K562 (cell line): ENCODE measurements at regions not wholly inside any gene's neighbourhood (a gene's known extent, or its start where the extent isn't known, plus 50 kb on each side); places are given as distances from the start of the nearest gene placed in this dataset.

ENCODE experiments used
- ATAC-seq: fragments of 200-7000 bp; cut with Tn5 transposase; 3 replicates; pipeline ENCODE4 v1.9.1; 2020; ENCODE audit warnings: moderate library complexity
- BruUV-seq: library from RNA; stranded (reverse); fragments of 400-500 nt; replicated peaks from 2 replicates; lab custom pipeline; 2021; lab: Mats Ljungman, UMichigan
- CTCF ChIA-PET: fragments of 300-600 bp; formaldehyde crosslinking; extraction: SDS; loops from one replicate; lab custom pipeline; 2021; ENCODE audit warnings: low intra/inter-chr PET ratio; lab: Yijun Ruan, JAX
- POLR2A ChIA-PET: fragments of 300-600, 350-650 bp; sonication (Branson Sonifier 250); formaldehyde crosslinking; extraction: SDS; loops from one replicate; lab custom pipeline; 2021; ENCODE audit warnings: antibody characterized with exemption, inconsistent platforms; lab: Yijun Ruan, JAX
- DNase-seq, 4 experiments: peaks; one replicate each; pipeline versions ENCODE4 v3.0.0 to v3.0.0-alpha.2; 2011 to 2018; ENCODE audit warnings: low spot score in 3 of 4, mixed read lengths in 3 of 4; ENCODE audit errors: extremely low read depth in 1 of 4
- FAIRE-seq: peaks from 2 replicates; lab custom pipeline; 2011; peaks lifted over from hg19 to GRCh38; lab: Jason Lieb, UNC
- H2AFZ ChIP-seq: 2 replicates; pipeline ENCODE4 v1.6.0; 2011; ENCODE audit warnings: low read depth, low read length, control low read depth, inconsistent platforms
- H3K27ac ChIP-seq: fragments of 200-600 bp; 3 replicates; pipeline ENCODE4 v1.8.0; 2011; ENCODE audit warnings: low read depth, mild to moderate bottlenecking, control low read depth, inconsistent platforms, low read length, moderate library complexity, mixed read lengths; ENCODE audit errors: extremely low read depth
- H3K27me3 ChIP-seq, 2 experiments: fragments of 300-600 bp in 1 of 2; 2 replicates in 1 of 2; 3 replicates in 1 of 2; pipeline versions ENCODE4 v1.6.0 to v1.8.0; 2011; ENCODE audit warnings: inconsistent platforms in 2 of 2, low read length in 2 of 2, mild to moderate bottlenecking in 1 of 2, mixed read lengths in 1 of 2, moderate library complexity in 1 of 2; ENCODE audit not compliant: control insufficient read depth in 2 of 2, insufficient read depth in 2 of 2
- H3K36me3 ChIP-seq: fragments of 300-600 bp; 3 replicates; pipeline ENCODE4 v1.8.0; 2011; ENCODE audit warnings: mild to moderate bottlenecking, low read length, inconsistent platforms; ENCODE audit not compliant: control insufficient read depth, insufficient read depth
- H3K4me1 ChIP-seq, 2 experiments: fragments of 200-600 bp in 1 of 2; replicated peaks in 1 of 2; 2 replicates in 1 of 2; 3 replicates in 1 of 2; pipeline versions ENCODE4 v1.5.1 to v1.8.0; 2011; ENCODE audit warnings: inconsistent platforms in 2 of 2, low read length in 2 of 2, mild to moderate bottlenecking in 1 of 2, mixed read lengths in 1 of 2, moderate library complexity in 1 of 2; ENCODE audit not compliant: control insufficient read depth in 2 of 2, insufficient read depth in 2 of 2
- H3K4me2 ChIP-seq: 2 replicates; pipeline ENCODE4 v1.6.1; 2011; ENCODE audit warnings: low read length, control low read depth, inconsistent platforms, mixed read lengths; ENCODE audit not compliant: insufficient read depth
- H3K4me3 ChIP-seq: fragments of 200-600 bp; sonication (generic), shearing (Covaris generic); 2 replicates; pipeline ENCODE4 v1.5.1; 2016; ENCODE audit warnings: control low read depth, inconsistent platforms
- H3K79me2 ChIP-seq: fragments of 200-600 bp; 3 replicates; pipeline ENCODE4 v1.8.0; 2011; ENCODE audit warnings: low read length, inconsistent platforms; ENCODE audit not compliant: control insufficient read depth, insufficient read depth
- H3K9ac ChIP-seq, 2 experiments: 2 replicates each; pipeline versions ENCODE4 v1.6.0 to v1.6.1; 2011; ENCODE audit warnings: low read depth in 2 of 2, low read length in 2 of 2, control low read depth in 1 of 2, inconsistent platforms in 1 of 2, mild to moderate bottlenecking in 1 of 2, mixed read lengths in 1 of 2; ENCODE audit not compliant: insufficient read depth in 1 of 2
- H3K9me1 ChIP-seq: one replicate; pipeline ENCODE4 v1.6.0; 2011; ENCODE audit warnings: inconsistent platforms, mild to moderate bottlenecking, low read length, moderate library complexity; ENCODE audit not compliant: control insufficient read depth, insufficient read depth
- H3K9me3 ChIP-seq: replicated peaks from 2 replicates; pipeline ENCODE4 v1.5.1; 2011; ENCODE audit warnings: low read depth, low read length, inconsistent platforms; ENCODE audit not compliant: control insufficient read depth, insufficient read depth
- H4K20me1 ChIP-seq: replicated peaks from 2 replicates; pipeline ENCODE4 v1.6.1; 2011; ENCODE audit warnings: low read length, inconsistent platforms, mixed read lengths; ENCODE audit not compliant: control insufficient read depth, insufficient read depth
- MED1 ChIP-seq: sonication (generic); formaldehyde crosslinking; IDR thresholded peaks from 2 replicates; pipeline ENCODE4 v1.8.1; 2023; ENCODE audit warnings: missing genetic modification reagents, borderline replicate concordance
- NR1H2 ChIP-seq: sonication (generic); formaldehyde crosslinking; IDR thresholded peaks from 2 replicates; pipeline ENCODE4 v1.4.0; 2020; ENCODE audit warnings: mild to moderate bottlenecking, missing genetic modification reagents
- PTTG1 ChIP-seq: fragments of 450-650 bp; IDR thresholded peaks from 2 replicates; pipeline ENCODE4 v1.6.1; 2016; ENCODE audit warnings: low read depth, mild to moderate bottlenecking, missing genetic modification characterization, missing compliant biosample characterization
- RHOXF2B ChIP-seq: fragments of 250-450 bp; sonication (Bioruptor Pico); conservative IDR thresholded peaks from 2 replicates; pipeline ENCODE4 v1.5.1; 2021
- U2AF2 ChIP-seq: fragments of 200-400 bp; formaldehyde crosslinking; optimal IDR thresholded peaks from 2 replicates; pipeline ENCODE3; 2017; ENCODE audit warnings: low read depth, mild to moderate bottlenecking, low read length
- ZNF592 ChIP-seq: fragments of 450-650 bp; IDR thresholded peaks from 2 replicates; pipeline ENCODE4 v1.6.1; 2017; ENCODE audit warnings: antibody characterized with exemption, mild to moderate bottlenecking
- ZNF75A ChIP-seq: fragments of 450-650 bp; formaldehyde crosslinking; IDR thresholded peaks from 2 replicates; pipeline ENCODE4 v1.4.0; 2020; ENCODE audit warnings: mild to moderate bottlenecking
- WGBS: fragments of 100-300 bp; shearing (Covaris generic); methylation state at CpG from one replicate; pipeline ENCODE4 v1.1.6; 2016; ENCODE audit warnings: low coverage, mixed read lengths; ENCODE audit not compliant: insufficient coverage; ENCODE audit errors: missing lambda C conversion rate; 5-methylcytosine and 5-hydroxymethylcytosine counted together
- in situ Hi-C: fragments of 300-500 bp; cut with MboI; formaldehyde crosslinking; loops from 4 replicates; pipeline ENCODE4 v1.15.0; 2018; ENCODE audit warnings: inconsistent platforms, mixed read lengths
- intact Hi-C: fragments of 100-400 bp; cut with micrococcal nuclease; formaldehyde crosslinking; loops from 2 replicates; pipeline ENCODE4 v1.14.2; 2022
- TF ChIP-seq, protein P1 (sequence below): fragments of 450-650 bp; IDR thresholded peaks from 2 replicates; pipeline ENCODE4 v1.6.1; 2016; ENCODE audit warnings: mild to moderate bottlenecking, moderate library complexity

GRCh38 chr4:65973186-65973585 is 302.9 kb upstream of the EPHA5 start:
- no TSS peak for BruUV-seq
- in situ Hi-C loops (no loop called here), intact Hi-C loops (no loop called here)
- no peaks in the 10 kb centered on the region for H4K20me1 ChIP-seq
- no peak for FAIRE-seq
- no peaks in the 10 kb centered on the region for H3K79me2 ChIP-seq
- H3K27me3 ChIP-seq, result no peaks in the 10 kb centered on the region
- H2AFZ ChIP-seq, result no peak overlapping the region
- ATAC-seq, result no peak
- no peaks in the 10 kb centered on the region for H3K36me3 ChIP-seq
- 0% methylated on average over 9 of the region's 9 CpGs for WGBS
- no peaks in the 10 kb centered on the region for H3K4me1 ChIP-seq
- no peaks in the 10 kb centered on the region for H3K9me1 ChIP-seq
- POLR2A ChIA-PET, result no interaction called here
- H3K4me3 ChIP-seq, result no peak overlapping the region
- CTCF ChIA-PET, result no interaction called here
- no peak overlapping the region for H3K27ac ChIP-seq
- no peak overlapping the region for H3K9ac ChIP-seq
- H3K4me2 ChIP-seq, result no peak overlapping the region
- H3K9me3 ChIP-seq, result no peaks in the 10 kb centered on the region; the same call in 1 of the 2 replicates
- peak in 1 of 4 experiments; percentile 7 for DNase-seq
- TF ChIP-seq, protein P1, sequence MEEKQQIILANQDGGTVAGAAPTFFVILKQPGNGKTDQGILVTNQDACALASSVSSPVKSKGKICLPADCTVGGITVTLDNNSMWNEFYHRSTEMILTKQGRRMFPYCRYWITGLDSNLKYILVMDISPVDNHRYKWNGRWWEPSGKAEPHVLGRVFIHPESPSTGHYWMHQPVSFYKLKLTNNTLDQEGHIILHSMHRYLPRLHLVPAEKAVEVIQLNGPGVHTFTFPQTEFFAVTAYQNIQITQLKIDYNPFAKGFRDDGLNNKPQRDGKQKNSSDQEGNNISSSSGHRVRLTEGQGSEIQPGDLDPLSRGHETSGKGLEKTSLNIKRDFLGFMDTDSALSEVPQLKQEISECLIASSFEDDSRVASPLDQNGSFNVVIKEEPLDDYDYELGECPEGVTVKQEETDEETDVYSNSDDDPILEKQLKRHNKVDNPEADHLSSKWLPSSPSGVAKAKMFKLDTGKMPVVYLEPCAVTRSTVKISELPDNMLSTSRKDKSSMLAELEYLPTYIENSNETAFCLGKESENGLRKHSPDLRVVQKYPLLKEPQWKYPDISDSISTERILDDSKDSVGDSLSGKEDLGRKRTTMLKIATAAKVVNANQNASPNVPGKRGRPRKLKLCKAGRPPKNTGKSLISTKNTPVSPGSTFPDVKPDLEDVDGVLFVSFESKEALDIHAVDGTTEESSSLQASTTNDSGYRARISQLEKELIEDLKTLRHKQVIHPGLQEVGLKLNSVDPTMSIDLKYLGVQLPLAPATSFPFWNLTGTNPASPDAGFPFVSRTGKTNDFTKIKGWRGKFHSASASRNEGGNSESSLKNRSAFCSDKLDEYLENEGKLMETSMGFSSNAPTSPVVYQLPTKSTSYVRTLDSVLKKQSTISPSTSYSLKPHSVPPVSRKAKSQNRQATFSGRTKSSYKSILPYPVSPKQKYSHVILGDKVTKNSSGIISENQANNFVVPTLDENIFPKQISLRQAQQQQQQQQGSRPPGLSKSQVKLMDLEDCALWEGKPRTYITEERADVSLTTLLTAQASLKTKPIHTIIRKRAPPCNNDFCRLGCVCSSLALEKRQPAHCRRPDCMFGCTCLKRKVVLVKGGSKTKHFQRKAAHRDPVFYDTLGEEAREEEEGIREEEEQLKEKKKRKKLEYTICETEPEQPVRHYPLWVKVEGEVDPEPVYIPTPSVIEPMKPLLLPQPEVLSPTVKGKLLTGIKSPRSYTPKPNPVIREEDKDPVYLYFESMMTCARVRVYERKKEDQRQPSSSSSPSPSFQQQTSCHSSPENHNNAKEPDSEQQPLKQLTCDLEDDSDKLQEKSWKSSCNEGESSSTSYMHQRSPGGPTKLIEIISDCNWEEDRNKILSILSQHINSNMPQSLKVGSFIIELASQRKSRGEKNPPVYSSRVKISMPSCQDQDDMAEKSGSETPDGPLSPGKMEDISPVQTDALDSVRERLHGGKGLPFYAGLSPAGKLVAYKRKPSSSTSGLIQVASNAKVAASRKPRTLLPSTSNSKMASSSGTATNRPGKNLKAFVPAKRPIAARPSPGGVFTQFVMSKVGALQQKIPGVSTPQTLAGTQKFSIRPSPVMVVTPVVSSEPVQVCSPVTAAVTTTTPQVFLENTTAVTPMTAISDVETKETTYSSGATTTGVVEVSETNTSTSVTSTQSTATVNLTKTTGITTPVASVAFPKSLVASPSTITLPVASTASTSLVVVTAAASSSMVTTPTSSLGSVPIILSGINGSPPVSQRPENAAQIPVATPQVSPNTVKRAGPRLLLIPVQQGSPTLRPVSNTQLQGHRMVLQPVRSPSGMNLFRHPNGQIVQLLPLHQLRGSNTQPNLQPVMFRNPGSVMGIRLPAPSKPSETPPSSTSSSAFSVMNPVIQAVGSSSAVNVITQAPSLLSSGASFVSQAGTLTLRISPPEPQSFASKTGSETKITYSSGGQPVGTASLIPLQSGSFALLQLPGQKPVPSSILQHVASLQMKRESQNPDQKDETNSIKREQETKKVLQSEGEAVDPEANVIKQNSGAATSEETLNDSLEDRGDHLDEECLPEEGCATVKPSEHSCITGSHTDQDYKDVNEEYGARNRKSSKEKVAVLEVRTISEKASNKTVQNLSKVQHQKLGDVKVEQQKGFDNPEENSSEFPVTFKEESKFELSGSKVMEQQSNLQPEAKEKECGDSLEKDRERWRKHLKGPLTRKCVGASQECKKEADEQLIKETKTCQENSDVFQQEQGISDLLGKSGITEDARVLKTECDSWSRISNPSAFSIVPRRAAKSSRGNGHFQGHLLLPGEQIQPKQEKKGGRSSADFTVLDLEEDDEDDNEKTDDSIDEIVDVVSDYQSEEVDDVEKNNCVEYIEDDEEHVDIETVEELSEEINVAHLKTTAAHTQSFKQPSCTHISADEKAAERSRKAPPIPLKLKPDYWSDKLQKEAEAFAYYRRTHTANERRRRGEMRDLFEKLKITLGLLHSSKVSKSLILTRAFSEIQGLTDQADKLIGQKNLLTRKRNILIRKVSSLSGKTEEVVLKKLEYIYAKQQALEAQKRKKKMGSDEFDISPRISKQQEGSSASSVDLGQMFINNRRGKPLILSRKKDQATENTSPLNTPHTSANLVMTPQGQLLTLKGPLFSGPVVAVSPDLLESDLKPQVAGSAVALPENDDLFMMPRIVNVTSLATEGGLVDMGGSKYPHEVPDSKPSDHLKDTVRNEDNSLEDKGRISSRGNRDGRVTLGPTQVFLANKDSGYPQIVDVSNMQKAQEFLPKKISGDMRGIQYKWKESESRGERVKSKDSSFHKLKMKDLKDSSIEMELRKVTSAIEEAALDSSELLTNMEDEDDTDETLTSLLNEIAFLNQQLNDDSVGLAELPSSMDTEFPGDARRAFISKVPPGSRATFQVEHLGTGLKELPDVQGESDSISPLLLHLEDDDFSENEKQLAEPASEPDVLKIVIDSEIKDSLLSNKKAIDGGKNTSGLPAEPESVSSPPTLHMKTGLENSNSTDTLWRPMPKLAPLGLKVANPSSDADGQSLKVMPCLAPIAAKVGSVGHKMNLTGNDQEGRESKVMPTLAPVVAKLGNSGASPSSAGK, result no peak
- TF ChIP-seq U2AF2, result no peak
- no peak for TF ChIP-seq MED1 (CRISPR knock-in tag)
- no peak for TF ChIP-seq PTTG1 (tag)
- TF ChIP-seq RHOXF2B (CRISPR knock-in tag), result no peak
- no peak for TF ChIP-seq ZNF592
- no peak for TF ChIP-seq ZNF75A (CRISPR knock-in tag)
- no peak for TF ChIP-seq NR1H2
